H1 (cell line): ENCODE measurements at regions not wholly inside any gene's neighbourhood (a gene's known extent, or its start where the extent isn't known, plus 50 kb on each side); places are given as distances from the start of the nearest gene placed in this dataset.
A peak's percentile ranks its signal among the peaks of the same experiment; 100 is the strongest.

Experiments used
- CTCF ChIA-PET: fragments of 300-600 bp; sonication (Branson Sonifier 250); formaldehyde crosslinking; loops from one replicate; lab custom pipeline; 2021; ENCODE audit not compliant: partially characterized antibody; lab: Charles Lee
- POLR2A ChIA-PET: fragments of 300-600 bp; sonication (Branson Sonifier 250); formaldehyde crosslinking; loops from one replicate; lab custom pipeline; 2021; ENCODE audit warnings: inconsistent platforms; ENCODE audit not compliant: partially characterized antibody; lab: Charles Lee
- DNase-seq, 2 experiments: peaks; one replicate each; pipeline versions ENCODE4 v3.0.0 to v3.0.0-alpha.2; 2010 to 2022; ENCODE audit warnings: low spot score in 2 of 2, low read depth in 1 of 2, mixed read lengths in 1 of 2
- FAIRE-seq: peaks from 2 replicates; lab custom pipeline; 2011; peaks lifted over from hg19 to GRCh38; lab: Jason Lieb, UNC
- H2AFZ ChIP-seq: 2 replicates; pipeline ENCODE4 v1.8.1; 2012; ENCODE audit warnings: low read length, inconsistent platforms
- H2AK5ac ChIP-seq: 2 replicates; pipeline ENCODE4 v1.6.1; 2013; ENCODE audit warnings: low read depth, low read length
- H2BK120ac ChIP-seq: replicated peaks from 2 replicates; pipeline ENCODE3; 2013; ENCODE audit warnings: low read depth, low read length, inconsistent platforms
- H2BK12ac ChIP-seq: 2 replicates; pipeline ENCODE4 v1.6.1; 2013; ENCODE audit warnings: low read depth, low read length
- H2BK15ac ChIP-seq: 2 replicates; pipeline ENCODE4 v1.6.1; 2013; ENCODE audit warnings: low read length
- H2BK20ac ChIP-seq: 2 replicates; pipeline ENCODE4 v1.6.1; 2013; ENCODE audit warnings: low read length
- H2BK5ac ChIP-seq: 2 replicates; pipeline ENCODE4 v1.6.1; 2013; ENCODE audit warnings: low read depth, low read length
- H3K14ac ChIP-seq: 2 replicates; pipeline ENCODE4 v1.6.1; 2013; ENCODE audit warnings: inconsistent platforms; ENCODE audit not compliant: insufficient read length
- H3K18ac ChIP-seq: 2 replicates; pipeline ENCODE4 v1.6.1; 2013; ENCODE audit warnings: low read length; ENCODE audit errors: extremely low read depth
- H3K23ac ChIP-seq: 2 replicates; pipeline ENCODE4 v1.6.1; 2013; ENCODE audit warnings: inconsistent platforms; ENCODE audit not compliant: insufficient read length
- H3K23me2 ChIP-seq: 2 replicates; pipeline ENCODE4 v1.6.1; 2013; ENCODE audit warnings: low read depth, low read length
- H3K27ac ChIP-seq: 2 replicates; pipeline ENCODE4 v1.6.1; 2011; ENCODE audit warnings: low read depth, low read length, inconsistent platforms
- H3K27me3 ChIP-seq, 4 experiments: replicated peaks in 1 of 4; 1 replicate in 1 of 4; 2 replicates in 3 of 4; pipeline versions ENCODE4 v1.6.1 to v1.8.1; 2011 to 2013; ENCODE audit warnings: low read length in 3 of 4, mild to moderate bottlenecking in 3 of 4, inconsistent platforms in 2 of 4, mixed read lengths in 2 of 4, moderate library complexity in 1 of 4; ENCODE audit not compliant: control insufficient read depth in 3 of 4, insufficient read depth in 3 of 4; ENCODE audit errors: extremely low read depth in 1 of 4
- H3K36me3 ChIP-seq, 4 experiments: 2 replicates each; pipeline versions ENCODE4 v1.6.1 to v1.8.1; 2011 to 2013; ENCODE audit warnings: mild to moderate bottlenecking in 4 of 4, low read length in 3 of 4, moderate library complexity in 2 of 4, control low read depth in 1 of 4, inconsistent platforms in 1 of 4; ENCODE audit not compliant: insufficient read depth in 4 of 4, control insufficient read depth in 2 of 4
- H3K4ac ChIP-seq: replicated peaks from 2 replicates; pipeline ENCODE3; 2013; ENCODE audit warnings: low read length, low read depth, mixed read lengths, inconsistent platforms; ENCODE audit not compliant: insufficient read length
- H3K4me1 ChIP-seq, 4 experiments: replicated peaks in 1 of 4; 1 replicate in 1 of 4; 2 replicates in 3 of 4; pipeline versions ENCODE4 v1.6.1 to v1.8.1; 2011 to 2013; ENCODE audit warnings: low read length in 3 of 4, inconsistent platforms in 2 of 4, mixed read lengths in 1 of 4; ENCODE audit not compliant: insufficient read depth in 4 of 4, control insufficient read depth in 3 of 4
- H3K4me2 ChIP-seq, 2 experiments: 2 replicates each; pipeline versions ENCODE4 v1.6.1 to v1.8.1; 2011 to 2013; ENCODE audit warnings: low read depth in 2 of 2, low read length in 2 of 2, control low read depth in 1 of 2, inconsistent platforms in 1 of 2, mild to moderate bottlenecking in 1 of 2; ENCODE audit not compliant: insufficient read depth in 1 of 2
- H3K4me3 ChIP-seq, 4 experiments: fragments of 200-600, 300-600 bp in 1 of 4; sonication (generic), shearing (Covaris generic), sonication (Bioruptor Twin) in 1 of 4; 2 replicates each; pipeline versions ENCODE4 v1.5.1 to v1.8.1; 2011 to 2016; ENCODE audit warnings: low read length in 4 of 4, low read depth in 3 of 4, control low read depth in 2 of 4, inconsistent platforms in 2 of 4, mild to moderate bottlenecking in 2 of 4, mixed read lengths in 1 of 4, moderate library complexity in 1 of 4; ENCODE audit not compliant: insufficient read depth in 2 of 4; ENCODE audit errors: extremely low read depth in 1 of 4
- H3K56ac ChIP-seq: replicated peaks from 2 replicates; pipeline ENCODE3; 2013; ENCODE audit warnings: low read depth, mild to moderate bottlenecking, mixed read lengths, low read length, inconsistent platforms; ENCODE audit not compliant: insufficient read length
- H3K79me1 ChIP-seq: 2 replicates; pipeline ENCODE4 v1.6.1; 2013; ENCODE audit warnings: low read depth, low read length, control low read depth
- H3K79me2 ChIP-seq, 2 experiments: 2 replicates each; pipeline versions ENCODE4 v1.6.1 to v1.8.1; 2012 to 2013; ENCODE audit warnings: low read length in 2 of 2, mild to moderate bottlenecking in 2 of 2, inconsistent platforms in 1 of 2; ENCODE audit not compliant: insufficient read depth in 2 of 2, control insufficient read depth in 1 of 2
- H3K9ac ChIP-seq, 4 experiments: replicated peaks in 1 of 4; 1 replicate in 1 of 4; 2 replicates in 3 of 4; pipeline versions ENCODE4 v1.6.1 to v1.8.1; 2011 to 2013; ENCODE audit warnings: low read depth in 3 of 4, low read length in 3 of 4, control low read depth in 2 of 4, mild to moderate bottlenecking in 2 of 4, moderate library complexity in 2 of 4, inconsistent platforms in 1 of 4; ENCODE audit errors: extremely low read depth in 1 of 4
- H3K9me3 ChIP-seq, 2 experiments: 2 replicates each; pipeline versions ENCODE4 v1.6.1 to v1.8.1; 2012 to 2013; ENCODE audit warnings: mild to moderate bottlenecking in 2 of 2, moderate library complexity in 2 of 2, control low read depth in 1 of 2, inconsistent platforms in 1 of 2, low read depth in 1 of 2, low read length in 1 of 2, mixed read lengths in 1 of 2; ENCODE audit not compliant: insufficient read depth in 2 of 2
- H4K20me1 ChIP-seq, 2 experiments: replicated peaks in 1 of 2; 2 replicates each; pipeline versions ENCODE3 to v1.8.1; 2011 to 2013; ENCODE audit warnings: inconsistent platforms in 2 of 2, low read length in 2 of 2, mild to moderate bottlenecking in 1 of 2; ENCODE audit not compliant: insufficient read depth in 2 of 2, control insufficient read depth in 1 of 2
- H4K5ac ChIP-seq: 2 replicates; pipeline ENCODE4 v1.6.1; 2013; ENCODE audit warnings: low read length, low read depth, mixed read lengths, inconsistent platforms; ENCODE audit not compliant: insufficient read length
- H4K8ac ChIP-seq: 2 replicates; pipeline ENCODE4 v1.8.0; 2013; ENCODE audit warnings: mild to moderate bottlenecking, moderate library complexity, low read length, inconsistent platforms; ENCODE audit not compliant: insufficient read depth; ENCODE audit errors: extremely low read depth
- H4K91ac ChIP-seq: replicated peaks from 2 replicates; pipeline ENCODE3; 2013; ENCODE audit warnings: low read length, mixed read lengths, inconsistent platforms; ENCODE audit not compliant: insufficient read length
- BCL11A ChIP-seq, 2 experiments: IDR thresholded peaks; one replicate each; pipeline ENCODE4 v1.6.1; 2011; ENCODE audit warnings: low read depth in 2 of 2, low read length in 2 of 2, mild to moderate bottlenecking in 2 of 2
- CEBPB ChIP-seq: IDR thresholded peaks from 2 replicates; pipeline ENCODE4 v1.6.1; 2012; ENCODE audit warnings: low read depth, low read length
- CREB1 ChIP-seq: IDR thresholded peaks from 2 replicates; pipeline ENCODE4 v1.6.1; 2012; ENCODE audit warnings: inconsistent platforms
- JUND ChIP-seq: IDR thresholded peaks from 2 replicates; pipeline ENCODE4 v1.6.1; 2011; ENCODE audit warnings: mild to moderate bottlenecking, improper control_type of control experiment, low read length
- KDM4A ChIP-seq: IDR thresholded peaks from one replicate; pipeline ENCODE4 v1.7.1; 2012; ENCODE audit warnings: low read depth, mild to moderate bottlenecking, moderate library complexity, low read length, inconsistent platforms; ENCODE audit not compliant: severe bottlenecking
- MAFK ChIP-seq: IDR thresholded peaks from 2 replicates; pipeline ENCODE4 v1.6.1; 2012; ENCODE audit warnings: low read depth, mild to moderate bottlenecking, improper control_type of control experiment, low read length
- RBBP5 ChIP-seq: IDR thresholded peaks from 2 replicates; pipeline ENCODE4 v1.7.1; 2012; ENCODE audit warnings: low read depth, mild to moderate bottlenecking, inconsistent platforms, low read length, moderate library complexity, borderline replicate concordance
- WGBS, 2 experiments: shearing (Covaris generic) in 1 of 2; methylation state at CpG; one replicate each; pipeline versions ENCODE4 v1.1.6 to v1.1.7; 2013 to 2015; ENCODE audit warnings: low lambda C conversion rate in 2 of 2, mixed read lengths in 2 of 2, inconsistent platforms in 1 of 2, low coverage in 1 of 2, missing lambda C conversion rate in 1 of 2; ENCODE audit not compliant: insufficient replicate concordance in 2 of 2, insufficient coverage in 1 of 2, insufficient read length in 1 of 2; ENCODE audit errors: extremely low coverage in 1 of 2, missing lambda C conversion rate in 1 of 2; 5-methylcytosine and 5-hydroxymethylcytosine counted together

GRCh38 chr5:118761814-118762213, 226.5 kb downstream of the DTWD2 start:
- Histone ChIP-seq H2BK5ac (no peak overlapping the region), H4K5ac (no peak overlapping the region), H3K4me2 (no peak overlapping the region), H3K4me3 (no peak overlapping the region), H3K23me2 (no peaks in the 10 kb centered on the region; the same call in 1 of the 2 replicates), H3K27ac (no peak overlapping the region), H3K4me1 (no peaks in the 10 kb centered on the region), H3K79me1 (no peaks in the 10 kb centered on the region), H3K36me3 (no peaks in the 10 kb centered on the region), H3K9ac (no peak overlapping the region), H2AFZ (no peak overlapping the region), H3K27me3 (no peaks in the 10 kb centered on the region), H3K9me3 (no peaks in the 10 kb centered on the region), H4K91ac (no peak overlapping the region), H3K23ac (no peak overlapping the region), H2BK120ac (no peak overlapping the region), H3K79me2 (no peaks in the 10 kb centered on the region), H3K14ac (no peak overlapping the region), H3K56ac (no peak overlapping the region), H2BK12ac (no peak overlapping the region), H2AK5ac (no peak overlapping the region), H4K20me1 (no peaks in the 10 kb centered on the region), H3K18ac (no peak overlapping the region), H3K4ac (no peak overlapping the region), H4K8ac (no peak overlapping the region), H2BK15ac (no peak overlapping the region), H2BK20ac (no peak overlapping the region)
- DNase-seq (no peak), FAIRE-seq (no peak)
- TF ChIP-seq KDM4A, result no peak
- no peak for TF ChIP-seq RBBP5
- TF ChIP-seq CREB1, result no peak
- TF ChIP-seq MAFK, result no peak
- peak; percentile 56 for TF ChIP-seq CEBPB
- TF ChIP-seq BCL11A (IDR thresholded peaks at IDR 0.05; ENCODE audit: low read depth in 2 of 2, low read length in 2 of 2), result no peak
- no peak for TF ChIP-seq JUND
- 98% methylated on average over 4 of the region's 4 CpGs; no CpG with 5 or more reads in 1 of the 2 experiments for WGBS, 2 experiments
- ChIA-PET CTCF (interaction anchor here (1.2 kb wide), 1 partner anchor 25 kb away, joined by 3 read pairs; no protein-coding TSS in a partner anchor), POLR2A (no interaction called here)
